GM19468 (cell line): ENCODE measurements at regions not wholly inside any gene's neighbourhood (a gene's known extent, or its start where the extent isn't known, plus 50 kb on each side); places are given as distances from the start of the nearest gene placed in this dataset.
A peak's percentile ranks its signal among the peaks of the same experiment; 100 is the strongest.
"Not testable (repeated sequence)": the region's sequence is repeated elsewhere in the genome, so short reads cannot be mapped to it uniquely, and the experiment has no call there.

Source experiments
- ATAC-seq: cut with Tn5 transposase; IDR thresholded peaks from one replicate; pipeline ENCODE4 v1.9.1; 2021; ENCODE audit warnings: mild to moderate bottlenecking, moderate library complexity, moderate number of reproducible peaks; ENCODE audit not compliant: unreplicated experiment; ENCODE audit errors: extremely low read depth

DNA sequence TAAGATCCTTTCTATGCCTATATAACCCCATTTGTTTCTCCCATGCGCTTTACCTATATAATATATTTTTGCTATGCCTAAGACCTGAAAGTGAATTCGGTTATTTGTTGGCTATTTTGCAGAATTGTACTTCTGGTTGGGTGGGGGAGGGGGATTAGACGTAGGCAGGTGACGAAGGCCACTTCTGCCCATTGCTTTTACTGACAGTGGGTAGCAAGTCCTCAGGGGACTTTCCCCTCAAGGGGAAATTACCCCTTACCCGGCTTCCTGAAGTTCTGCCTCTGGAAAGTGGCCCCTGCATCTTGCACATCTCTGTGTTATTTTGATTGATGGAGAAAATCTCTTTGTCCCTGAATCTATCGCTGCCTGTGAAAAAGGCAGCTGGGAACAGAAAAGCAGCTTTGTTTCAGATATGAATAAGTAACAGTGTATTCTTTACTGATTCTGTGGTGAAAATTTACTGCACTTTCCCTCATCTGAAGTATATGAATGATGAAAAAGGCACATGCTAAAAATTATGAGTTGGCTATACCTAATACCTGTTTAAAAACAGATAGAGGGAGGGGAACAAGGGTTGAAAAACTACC lies 133.9 kb downstream of the UTRN start:
- ATAC-seq, result no peak

DNA sequence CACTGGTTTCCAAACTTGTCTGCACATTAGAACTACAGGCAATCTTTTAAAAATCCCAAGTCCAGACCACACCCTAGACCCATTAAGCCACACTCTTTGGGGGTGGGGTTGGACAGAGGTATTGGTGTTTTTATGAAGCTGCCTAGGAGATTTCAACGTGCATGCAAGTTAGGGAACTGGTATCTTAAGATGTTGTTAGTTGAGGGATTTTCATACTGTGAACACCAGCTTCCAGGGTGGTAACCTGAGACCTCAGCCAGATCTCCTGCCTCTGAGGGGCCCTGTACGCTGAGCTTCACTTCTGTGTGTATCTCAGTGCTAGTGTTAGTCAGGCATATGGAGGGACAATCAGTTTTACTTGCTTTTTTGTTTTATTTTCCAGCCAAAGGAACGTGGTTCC lies 138.0 kb downstream of the UTRN start:
- ATAC-seq, result no peak

DNA sequence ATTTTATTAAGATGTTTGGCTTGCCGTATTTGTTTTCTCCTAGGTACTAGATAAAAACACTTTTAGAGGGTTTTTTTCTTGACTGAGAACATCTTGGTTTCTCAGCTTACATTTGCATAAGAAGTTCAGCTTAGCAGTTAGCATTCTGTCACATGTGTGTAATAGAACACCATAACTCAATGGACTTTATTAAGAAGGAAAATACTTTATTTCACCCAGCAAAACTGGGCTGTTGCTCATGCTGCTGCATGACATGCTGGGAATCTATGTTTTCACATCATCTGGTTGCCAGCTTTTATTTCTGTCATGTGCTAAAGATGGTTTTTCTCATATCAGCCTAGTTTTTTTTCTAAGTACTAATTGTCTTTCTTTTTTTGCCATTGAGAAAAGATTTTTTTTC lies 144.6 kb downstream of the UTRN start:
- no peak for ATAC-seq

DNA sequence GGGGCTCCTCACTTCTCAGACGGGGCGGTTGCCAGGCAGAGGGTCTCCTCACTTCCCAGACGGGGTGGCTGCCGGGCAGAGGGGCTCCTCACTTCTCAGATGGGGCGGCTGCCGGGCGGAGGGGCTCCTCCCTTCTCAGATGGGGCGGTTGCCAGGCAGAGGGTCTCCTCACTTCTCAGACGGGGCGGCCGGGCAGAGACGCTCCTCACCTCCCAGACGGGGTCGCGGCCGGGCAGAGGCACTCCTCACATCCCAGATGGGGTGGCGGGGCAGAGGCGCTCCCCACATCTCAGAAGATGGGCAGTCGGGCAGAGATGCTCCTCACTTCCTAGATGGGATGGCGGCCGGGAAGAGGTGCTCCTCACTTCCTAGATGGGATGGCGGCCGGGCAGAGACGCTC lies 148.3 kb downstream of the UTRN start:
- ATAC-seq, result not testable (repeated sequence)

DNA sequence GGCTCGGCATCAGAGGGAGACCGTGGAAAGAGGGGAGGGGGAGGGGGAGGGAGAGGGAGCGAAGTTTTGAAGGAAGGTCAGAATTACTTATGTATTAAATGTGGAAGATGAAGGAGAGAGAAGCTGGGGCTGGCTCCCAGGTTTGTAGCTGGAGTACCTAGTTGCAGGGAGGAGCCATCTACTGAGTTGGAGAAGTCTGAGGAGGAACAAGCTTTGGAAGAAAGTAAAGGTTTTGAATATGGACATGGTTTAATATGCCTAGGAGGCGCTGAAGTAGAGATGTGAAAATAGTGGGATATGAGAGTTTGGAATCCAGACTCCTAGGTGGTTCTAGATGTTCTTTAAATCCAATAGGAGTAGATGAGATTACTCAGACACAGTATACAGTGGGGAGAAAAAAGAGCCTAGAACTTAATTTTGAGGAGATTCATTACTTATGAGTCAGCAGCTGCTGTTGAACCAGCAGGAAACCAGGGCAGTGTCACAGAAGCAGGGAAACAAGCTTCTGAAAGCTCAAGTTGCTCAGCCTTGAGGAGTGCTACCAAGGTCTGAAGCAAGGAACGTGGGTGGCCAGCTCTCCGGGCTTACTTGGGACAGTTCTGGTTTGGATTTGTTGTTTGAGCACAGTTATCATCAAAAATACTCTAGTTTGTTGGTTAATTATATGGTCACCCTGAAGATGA lies 149.3 kb downstream of the UTRN start:
- ATAC-seq, result no peak

DNA sequence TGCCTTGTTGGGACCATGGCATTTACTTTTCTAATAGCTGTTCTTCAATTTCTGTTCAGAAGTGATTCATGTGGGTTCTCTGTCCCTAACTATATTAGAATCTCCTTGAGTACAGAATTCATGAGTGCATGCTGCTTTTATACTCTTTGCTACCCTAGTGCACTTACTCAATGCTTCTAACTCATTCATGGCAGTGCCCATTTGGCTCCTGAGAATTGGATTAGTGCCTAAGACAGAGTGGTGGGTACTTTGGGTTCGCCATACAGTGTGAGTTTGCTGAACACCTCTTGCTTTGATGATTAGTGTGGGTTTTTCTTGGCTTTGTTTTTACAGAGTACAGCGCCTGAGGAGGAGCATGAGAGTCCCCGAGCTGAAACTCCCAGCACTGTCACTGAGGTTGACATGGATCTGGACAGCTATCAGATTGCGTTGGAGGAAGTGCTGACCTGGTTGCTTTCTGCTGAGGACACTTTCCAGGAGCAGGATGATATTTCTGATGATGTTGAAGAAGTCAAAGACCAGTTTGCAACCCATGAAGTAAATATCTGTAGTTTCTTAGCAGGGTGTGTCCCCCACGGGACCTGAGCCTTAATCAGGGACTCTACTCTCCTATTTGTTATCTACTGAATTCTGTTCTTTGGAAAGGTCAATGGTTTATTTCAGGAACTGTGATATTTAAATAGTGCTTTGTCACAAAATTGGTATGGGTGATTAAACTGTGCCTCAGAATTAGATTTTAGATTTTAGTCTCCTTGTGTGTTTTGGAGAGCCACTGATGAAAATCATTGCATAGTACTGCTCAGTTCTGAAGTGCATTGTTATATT lies 150.7 kb downstream of the UTRN start:
- no peak for ATAC-seq

DNA sequence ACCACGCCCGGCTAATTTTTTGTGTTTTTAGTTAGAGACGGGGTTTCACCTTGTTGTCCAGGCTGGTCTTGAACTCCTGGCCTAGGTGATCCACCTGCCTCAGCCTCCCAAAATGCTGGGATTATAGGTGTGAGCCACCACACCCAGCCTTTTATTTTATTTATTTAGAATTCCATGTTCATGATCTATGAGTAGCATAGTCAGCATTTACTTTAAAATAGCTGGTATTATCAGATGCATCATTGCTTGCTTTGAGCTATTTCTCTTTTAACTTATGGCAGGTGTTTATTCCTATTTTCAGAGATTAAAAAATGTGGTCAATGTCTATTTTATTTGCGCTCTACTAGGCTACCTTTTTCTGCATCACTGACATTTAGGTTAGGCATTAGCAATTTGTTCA lies 152.0 kb downstream of the UTRN start:
- no peak for ATAC-seq

DNA sequence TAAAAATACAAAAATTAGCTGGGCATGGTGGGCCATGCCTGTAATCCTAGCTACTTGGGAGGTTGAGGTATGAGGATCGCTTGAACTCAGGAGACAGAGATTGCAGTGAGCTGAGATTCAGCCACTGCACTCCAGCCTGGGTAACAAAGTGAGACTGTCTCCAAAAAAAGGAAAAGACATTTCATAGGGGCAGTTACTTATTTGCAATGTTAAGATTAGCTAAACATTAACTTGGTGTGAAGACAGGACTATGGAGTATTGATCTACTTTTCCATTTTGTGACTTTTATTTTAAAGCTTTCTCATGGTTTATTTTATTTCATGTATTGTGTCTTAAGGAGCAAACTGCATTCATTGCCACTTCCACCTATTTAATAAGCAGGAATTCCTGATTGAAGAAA lies 153.0 kb downstream of the UTRN start:
- ATAC-seq, result no peak

DNA sequence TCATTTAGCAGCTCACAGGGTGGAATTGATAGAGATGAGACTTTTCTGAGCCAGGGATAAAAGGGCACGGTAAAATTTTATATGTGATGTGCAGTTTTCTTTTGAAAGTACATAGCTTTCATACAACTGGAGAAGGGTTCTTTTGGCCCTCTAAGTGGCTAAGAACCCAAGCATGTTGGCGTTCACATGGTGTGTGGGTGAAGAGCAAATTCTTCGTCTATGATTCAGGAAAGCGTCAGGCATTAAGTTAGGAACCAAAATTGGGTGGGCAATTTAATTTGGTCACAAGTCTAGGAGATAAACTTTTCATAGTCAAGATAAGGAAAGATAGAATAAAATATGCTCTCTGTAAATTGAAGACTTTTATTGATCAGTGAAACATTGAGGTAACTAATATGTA lies 153.9 kb downstream of the UTRN start:
- ATAC-seq, result no peak

DNA sequence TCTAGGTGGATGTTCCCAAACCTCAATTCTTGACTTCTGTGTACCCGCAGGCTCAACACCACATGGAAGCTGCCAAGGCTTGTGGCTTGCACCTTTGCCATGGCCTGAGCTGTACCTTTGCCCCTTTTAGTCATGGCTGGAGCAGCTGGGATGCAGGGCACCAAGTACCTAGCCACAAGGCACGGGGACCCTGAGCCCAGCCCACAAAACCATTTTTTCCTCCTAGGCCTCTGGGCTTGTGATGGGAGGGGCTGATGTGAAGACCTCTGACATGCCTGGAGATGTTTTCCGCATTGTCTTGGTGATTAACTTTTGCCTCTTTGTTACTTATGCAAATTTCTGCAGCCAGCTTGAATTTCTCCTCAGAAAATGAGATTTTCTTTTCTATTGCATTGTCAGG lies 156.7 kb downstream of the UTRN start:
- not testable (repeated sequence) for ATAC-seq

DNA sequence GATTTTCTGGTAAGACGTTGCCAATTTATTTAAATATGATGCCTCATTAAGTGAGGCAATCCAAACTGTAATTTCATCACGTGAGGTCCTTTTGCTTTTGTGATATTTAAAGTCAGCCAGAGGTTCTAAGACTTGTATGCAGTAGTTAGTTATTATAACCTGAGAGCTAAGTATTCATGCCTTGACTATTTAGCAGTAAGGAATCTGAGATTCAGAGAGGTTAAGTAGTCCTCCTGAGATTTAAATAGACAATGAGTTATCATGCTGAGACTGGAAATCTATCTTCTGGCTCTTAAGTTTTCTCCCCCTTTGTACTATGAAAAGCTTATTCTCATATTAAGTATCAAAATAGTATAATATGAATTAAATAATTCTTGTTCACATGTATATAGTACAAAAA lies 158.0 kb downstream of the UTRN start:
- ATAC-seq, result no peak

DNA sequence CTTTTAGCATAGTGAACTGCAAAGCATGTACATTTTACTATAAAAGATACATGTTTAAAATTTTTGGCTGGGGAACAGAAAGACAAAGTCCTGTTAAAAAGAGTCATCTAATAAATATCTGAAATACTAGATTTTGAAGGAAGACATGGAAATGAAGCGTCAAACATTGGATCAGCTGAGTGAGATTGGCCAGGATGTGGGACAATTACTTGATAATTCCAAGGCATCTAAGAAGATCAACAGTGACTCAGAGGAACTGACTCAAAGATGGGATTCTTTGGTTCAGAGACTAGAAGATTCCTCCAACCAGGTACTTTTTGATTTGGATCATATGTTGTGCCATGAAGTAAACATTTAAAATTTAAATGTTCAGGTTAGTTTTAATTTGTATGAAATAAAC lies 162.3 kb downstream of the UTRN start:
- ATAC-seq, result no peak

DNA sequence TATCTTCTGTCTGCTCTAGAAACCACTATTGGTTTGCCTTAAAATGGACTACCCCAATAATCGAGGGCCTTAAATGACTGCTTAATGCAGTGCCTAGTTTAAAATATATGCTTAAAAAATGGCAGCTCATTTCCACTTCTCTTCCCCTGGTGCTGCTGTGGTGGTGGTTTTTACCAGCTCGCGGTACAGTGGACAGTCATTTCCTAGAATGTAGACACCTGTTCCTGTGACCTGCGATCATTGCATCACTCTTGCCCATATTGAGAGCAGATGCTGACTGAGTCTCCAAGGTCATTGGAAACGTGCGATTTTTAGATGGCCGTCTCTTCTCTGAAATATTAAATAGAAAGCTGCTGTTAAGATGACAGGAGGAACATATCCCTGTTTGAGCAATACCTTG lies 164.1 kb downstream of the UTRN start:
- ATAC-seq, result no peak

DNA sequence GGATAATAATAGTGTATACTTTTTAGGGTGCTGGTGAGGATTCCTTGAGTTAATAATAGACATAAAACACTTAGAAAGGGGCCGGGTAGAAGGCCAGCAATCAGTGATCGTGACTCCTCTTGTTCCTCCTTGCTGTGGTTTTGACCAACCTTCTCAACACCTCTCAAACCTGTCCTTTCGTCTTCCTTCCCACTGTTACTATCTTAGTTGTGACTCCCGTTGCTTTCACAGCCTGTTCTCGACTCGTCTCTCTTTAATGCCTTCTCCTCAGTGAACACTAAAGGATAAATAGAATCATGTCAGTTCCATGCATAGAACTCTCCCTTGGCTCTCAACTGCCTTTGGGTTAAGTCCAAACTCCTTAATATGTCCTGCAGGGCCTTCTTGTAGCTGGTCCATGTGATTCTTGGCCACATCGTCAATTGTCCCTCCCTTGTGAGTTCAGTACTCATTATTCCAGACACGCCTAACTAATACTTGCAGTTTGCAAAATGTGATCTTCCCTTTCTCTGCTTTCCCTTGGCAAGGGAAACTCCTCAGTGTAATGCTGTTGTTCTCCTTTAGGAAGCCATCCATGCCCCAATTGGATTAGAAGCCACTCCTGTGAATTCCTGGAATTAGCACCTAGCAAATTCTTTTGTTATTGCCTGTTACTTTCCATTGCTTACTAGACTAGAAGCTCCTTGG lies 164.9 kb downstream of the UTRN start:
- ATAC-seq, result no peak

DNA sequence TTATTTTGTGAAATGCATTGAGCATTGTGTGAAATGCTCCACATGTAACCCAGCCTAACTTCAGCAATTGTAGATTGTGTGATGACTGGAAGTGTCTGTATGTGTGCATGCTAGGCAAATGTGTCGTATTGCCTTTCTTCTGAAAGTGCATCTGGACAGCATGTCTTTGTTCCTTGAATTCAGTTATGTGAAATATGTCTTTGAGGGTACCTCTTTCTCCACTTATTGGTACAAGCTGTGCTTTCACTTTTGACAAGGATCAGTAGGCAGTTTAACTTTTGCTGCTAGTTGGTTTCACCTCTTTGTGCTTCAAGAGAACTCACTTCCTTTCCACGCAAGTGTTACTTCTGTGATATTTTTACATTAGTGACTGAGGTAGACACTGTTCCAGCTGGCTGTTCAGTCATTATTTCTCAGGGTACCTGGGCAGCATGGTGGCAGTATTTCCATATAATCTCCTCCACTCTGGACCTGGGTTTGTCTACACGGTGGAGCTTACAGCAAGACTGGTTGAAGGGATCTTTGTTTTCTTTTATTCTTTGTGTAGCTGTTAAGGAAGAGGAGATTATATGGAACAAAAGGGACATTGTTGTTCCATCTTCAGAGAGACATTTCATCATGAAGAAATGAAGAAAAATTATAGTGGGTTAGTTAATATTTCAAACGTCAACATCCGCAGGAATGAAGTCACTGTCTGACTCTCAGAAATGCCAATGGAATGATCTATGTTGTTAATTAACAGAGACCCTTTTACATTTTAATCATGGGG lies 175.4 kb downstream of the UTRN start:
- ATAC-seq, result peak; percentile 84

DNA sequence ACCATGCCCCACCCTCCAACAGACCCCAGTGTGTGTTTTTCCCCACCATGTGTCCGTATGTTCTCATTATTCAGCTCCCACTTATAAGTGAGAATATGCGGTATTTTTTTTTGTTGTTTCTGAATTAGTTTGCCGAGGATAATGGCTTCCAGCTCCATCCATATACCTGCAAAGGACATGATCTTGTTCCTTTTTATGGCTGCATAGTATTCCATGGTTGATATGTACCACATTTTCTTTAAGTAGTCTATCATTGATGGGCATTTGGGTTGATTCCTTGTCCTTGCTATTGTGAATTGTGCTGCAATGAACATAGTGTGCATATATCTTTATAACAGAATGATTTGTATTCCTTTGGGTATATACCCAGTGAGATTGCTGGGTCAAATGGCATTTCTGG lies 176.9 kb downstream of the UTRN start:
- no peak for ATAC-seq

DNA sequence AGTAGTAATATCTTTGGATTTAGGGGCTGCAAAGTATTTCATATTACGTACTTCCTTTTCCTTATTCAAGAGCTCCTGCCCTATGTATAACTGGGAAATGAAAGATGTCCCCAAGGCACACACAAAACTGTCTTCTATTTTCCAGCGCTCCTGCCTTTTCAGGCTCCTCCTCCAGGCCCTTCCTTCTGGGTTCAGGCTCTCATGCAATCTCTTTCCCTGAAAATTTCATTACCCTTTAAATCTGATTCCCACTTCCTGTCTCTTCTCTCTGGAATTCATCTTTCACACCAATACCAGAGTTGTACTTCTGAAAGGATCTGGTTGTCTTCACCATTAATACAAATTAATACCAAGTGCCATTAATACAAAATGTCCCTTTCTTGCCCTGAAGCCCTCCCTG lies 181.6 kb downstream of the UTRN start:
- ATAC-seq, result no peak

DNA sequence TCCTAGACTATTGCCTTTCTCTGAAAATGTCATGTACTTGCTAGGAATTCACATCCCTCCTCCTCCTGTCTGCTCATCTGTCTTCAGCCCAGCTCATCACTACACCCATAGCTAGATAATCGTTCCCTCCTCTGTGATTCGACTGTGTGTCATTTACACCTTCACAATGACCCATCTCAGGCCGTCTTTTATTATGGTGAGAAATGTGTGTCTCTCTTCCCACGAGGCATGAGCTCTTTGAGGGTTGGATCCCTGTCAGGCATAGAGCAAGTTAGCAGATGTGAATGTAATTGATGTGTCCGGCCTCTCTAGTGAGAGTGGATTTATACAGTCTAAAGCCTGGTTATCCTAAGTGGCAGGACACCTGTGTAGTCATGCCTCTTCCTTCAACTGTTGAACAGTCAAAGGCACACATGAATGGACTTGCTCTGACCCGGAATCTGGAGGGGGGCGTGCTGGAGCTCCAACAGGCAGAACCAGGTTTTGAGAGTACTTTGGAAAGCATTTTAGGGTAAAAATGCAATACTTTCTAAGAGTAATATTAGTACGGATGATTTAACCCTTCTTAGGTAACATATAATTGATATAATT lies 182.1 kb downstream of the UTRN start:
- no peak for ATAC-seq

DNA sequence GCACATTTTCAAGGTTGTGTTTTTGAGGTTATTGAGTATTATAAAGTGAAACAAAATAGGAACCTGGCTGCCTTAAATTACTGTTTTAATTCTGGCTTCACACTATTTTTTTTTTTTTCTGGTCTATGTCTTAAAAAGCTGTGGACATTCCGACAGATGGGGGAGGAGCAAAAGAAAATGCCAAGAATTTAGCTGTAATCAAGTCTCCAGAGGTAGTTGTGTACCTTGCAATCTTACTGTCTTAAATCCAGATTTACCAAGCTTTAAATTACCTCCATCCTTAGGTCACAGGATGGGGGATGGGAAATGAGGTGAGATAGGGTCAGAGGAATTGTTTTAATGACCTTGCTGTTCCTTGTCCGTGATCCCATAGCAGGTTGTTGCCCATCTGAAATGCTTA lies 182.8 kb downstream of the UTRN start:
- no peak for ATAC-seq

DNA sequence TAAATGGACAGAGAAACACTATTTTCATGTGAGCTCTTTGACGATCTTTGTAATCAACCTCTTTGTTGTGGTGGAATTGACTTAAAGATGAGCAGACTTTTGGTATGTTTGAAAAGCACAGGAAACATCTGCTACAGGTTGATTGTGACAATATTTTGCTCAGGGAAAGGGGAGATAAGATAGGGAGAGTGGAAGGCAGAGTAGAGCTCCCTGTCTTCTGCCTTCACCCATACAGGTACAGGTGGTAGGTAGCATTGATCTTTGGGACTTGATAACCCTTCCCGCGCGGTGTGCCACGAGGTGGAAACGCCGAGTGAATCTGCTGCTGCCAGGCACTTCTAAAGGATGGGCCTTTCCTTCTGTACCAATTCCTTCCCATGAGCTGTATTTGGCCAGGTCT lies 183.6 kb downstream of the UTRN start:
- no peak for ATAC-seq
